IPS DF 19.7 (cell line): ENCODE measurements at regions not wholly inside any gene's neighbourhood (a gene's known extent, or its start where the extent isn't known, plus 50 kb on each side); places are given as distances from the start of the nearest gene placed in this dataset.
"Not testable (repeated sequence)": the region's sequence is repeated elsewhere in the genome, so short reads cannot be mapped to it uniquely, and the experiment has no call there.

Experiments used
- DNase-seq: peaks from one replicate; pipeline ENCODE4 v3.0.0-alpha.2; 2013; ENCODE audit warnings: low read depth, low spot score

- no peak for DNase-seq
Observed at GRCh38 chr7:68965351-68965750, 632.9 kb upstream of the AUTS2 start.

- DNase-seq, result no peak
Observed at GRCh38 chr7:68967598-68967997, 630.7 kb upstream of the AUTS2 start.

GRCh38 chr7:68969571-68969970 is 628.7 kb upstream of the AUTS2 start:
- DNase-seq, result no peak

- DNase-seq, result no peak
Observed at GRCh38 chr7:68971634-68972340, 626.5 kb upstream of the AUTS2 start.

- DNase-seq, result no peak
Observed at GRCh38 chr7:68977385-68978055, 620.8 kb upstream of the AUTS2 start.

GRCh38 chr7:68978710-68979109 is 619.6 kb upstream of the AUTS2 start:
- no peak for DNase-seq

- DNase-seq, result no peak
Observed at GRCh38 chr7:68980011-68980410, 618.3 kb upstream of the AUTS2 start.

- not testable (repeated sequence) for DNase-seq
Observed at GRCh38 chr7:68980432-68980831, 617.8 kb upstream of the AUTS2 start.

- no peak for DNase-seq
Observed at GRCh38 chr7:68984306-68984705, 614.0 kb upstream of the AUTS2 start.

- DNase-seq, result no peak
Observed at GRCh38 chr7:68994841-68995240, 603.4 kb upstream of the AUTS2 start.

GRCh38 chr7:68998136-68998535 is 600.1 kb upstream of the AUTS2 start:
- DNase-seq, result no peak

GRCh38 chr7:69002416-69002815 is 595.9 kb upstream of the AUTS2 start:
- DNase-seq, result no peak

- DNase-seq, result no peak
Observed at GRCh38 chr7:69012149-69012548, 586.1 kb upstream of the AUTS2 start.

GRCh38 chr7:69017208-69017607 is 581.1 kb upstream of the AUTS2 start:
- DNase-seq, result no peak

GRCh38 chr7:69018200-69018599 is 580.1 kb upstream of the AUTS2 start:
- no peak for DNase-seq

GRCh38 chr7:69019437-69019836 is 578.8 kb upstream of the AUTS2 start:
- no peak for DNase-seq

- DNase-seq, result no peak
Observed at GRCh38 chr7:69020536-69020935, 577.7 kb upstream of the AUTS2 start.

GRCh38 chr7:69025249-69025648 is 573.0 kb upstream of the AUTS2 start:
- DNase-seq, result no peak

- DNase-seq, result no peak
Observed at GRCh38 chr7:69032848-69033247, 565.4 kb upstream of the AUTS2 start.

GRCh38 chr7:69035826-69036225 is 562.4 kb upstream of the AUTS2 start:
- no peak for DNase-seq

GRCh38 chr7:69036301-69036700 is 562.0 kb upstream of the AUTS2 start:
- DNase-seq, result no peak

GRCh38 chr7:69038915-69039314 is 559.4 kb upstream of the AUTS2 start:
- DNase-seq, result no peak

- no peak for DNase-seq
Observed at GRCh38 chr7:69042138-69042537, 556.1 kb upstream of the AUTS2 start.
